Right hindlimb (tissue), 1 donor: ENCODE measurements at regions not wholly inside any gene's neighbourhood (a gene's known extent, or its start where the extent isn't known, plus 50 kb on each side); places are given as distances from the start of the nearest gene placed in this dataset.

Experiments
- DNase-seq: peaks from one replicate; pipeline ENCODE4 v3.0.0-alpha.2; 2018

GRCh38 chr11:15889363-15890030 is 466.8 kb downstream of the SOX6 start:
- no peak for DNase-seq

GRCh38 chr11:15890031-15890713 is 466.2 kb downstream of the SOX6 start:
- no peak for DNase-seq

GRCh38 chr11:15893080-15893492 is 463.3 kb downstream of the SOX6 start:
- DNase-seq: no peak

DNA sequence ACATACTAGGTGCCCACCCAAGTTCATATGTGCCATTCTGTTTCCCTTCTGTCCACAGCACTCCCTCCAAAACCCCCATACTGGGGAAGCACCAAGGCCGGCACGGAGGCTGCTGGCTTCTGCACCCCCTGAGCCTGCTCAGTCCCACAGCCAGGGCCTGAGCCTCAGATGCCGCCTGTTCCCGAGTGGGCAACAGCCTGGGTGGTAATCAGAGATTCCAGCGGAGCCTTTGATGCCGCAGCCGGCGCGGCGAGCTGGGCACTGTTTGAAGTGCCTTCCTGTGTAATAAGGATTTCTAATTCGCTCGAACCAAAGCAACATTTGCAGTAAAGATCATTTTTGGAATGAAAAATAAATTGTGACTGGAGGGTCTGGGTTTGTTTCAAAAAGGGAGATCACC is 460.3 kb downstream of the SOX6 start:
- no peak for DNase-seq

DNA sequence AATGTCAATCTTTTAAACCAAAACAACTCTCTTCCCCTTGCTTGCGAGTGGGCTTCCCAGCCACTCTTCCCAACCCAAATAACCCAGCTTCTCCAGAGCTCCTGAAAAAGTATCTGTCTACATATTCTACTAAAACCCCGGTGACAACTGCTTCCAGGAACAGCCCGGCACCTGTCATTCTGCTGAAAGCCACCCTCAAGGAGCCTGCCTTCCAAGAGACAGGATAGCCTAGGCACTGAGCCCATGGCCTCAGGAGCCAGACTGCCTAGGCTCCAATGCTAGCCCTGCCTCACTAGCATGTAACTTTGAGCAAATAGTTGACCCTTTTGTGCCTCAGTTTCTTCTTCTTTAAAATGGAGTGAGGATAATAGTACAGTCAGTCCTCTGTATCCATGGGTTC is 459.8 kb downstream of the SOX6 start:
- DNase-seq: no peak

DNA sequence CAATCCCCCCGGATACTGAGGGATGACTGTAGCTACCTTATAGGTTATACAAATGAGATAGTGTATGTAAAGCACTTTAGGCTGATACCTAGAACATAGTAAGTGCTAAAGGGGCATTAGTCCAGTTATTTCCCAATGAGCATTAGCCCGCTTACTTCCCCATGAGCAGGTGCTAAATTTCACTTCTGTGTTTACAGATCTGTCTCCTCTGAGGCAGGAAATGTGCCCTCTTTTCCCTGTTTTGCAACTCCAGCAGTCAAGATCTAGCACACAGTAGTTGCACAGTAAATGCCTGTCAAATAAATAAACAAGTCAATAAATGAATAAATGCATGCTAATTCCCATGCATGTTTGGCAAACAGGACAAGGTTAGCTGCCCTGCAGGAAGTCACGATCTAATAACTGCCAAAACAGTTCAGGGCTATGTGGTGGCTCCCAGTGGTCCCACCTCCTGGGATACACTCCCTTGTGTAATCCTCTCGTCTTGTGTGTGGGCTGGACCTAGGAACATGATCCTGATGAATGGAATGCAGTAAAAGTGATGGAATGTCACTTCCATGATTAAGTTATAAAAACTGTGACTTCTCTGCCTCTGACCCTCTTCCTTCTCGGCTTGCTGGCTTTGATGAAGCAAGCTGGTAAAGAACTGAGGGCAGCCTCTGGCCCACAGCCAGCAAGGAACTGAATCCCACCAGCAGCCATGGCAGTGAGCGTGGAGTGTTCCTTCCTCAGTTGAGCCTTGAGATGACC is 459.0 kb downstream of the SOX6 start:
- DNase-seq: no peak

DNA sequence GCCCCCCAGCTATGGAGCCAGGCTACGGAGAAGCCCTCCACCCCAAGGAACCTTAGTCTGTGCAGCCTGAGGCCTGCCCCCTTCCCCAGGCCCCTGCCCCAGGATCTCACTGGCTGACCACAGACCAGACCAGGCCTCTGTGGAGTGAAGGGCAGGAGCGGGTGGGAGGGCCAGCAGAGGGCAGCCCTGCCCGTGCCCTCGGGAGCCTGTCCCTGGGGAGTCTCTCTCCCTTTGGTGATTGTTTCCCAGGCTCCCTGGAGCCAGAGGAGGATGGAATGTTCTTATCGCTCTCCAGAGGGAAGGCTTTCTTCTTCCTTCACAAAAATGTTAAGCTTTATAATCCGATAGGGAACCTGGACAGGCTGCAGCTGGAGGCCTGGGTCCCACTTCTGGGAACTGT is 455.3 kb downstream of the SOX6 start:
- DNase-seq: no peak

GRCh38 chr11:15901790-15902189 is 454.6 kb downstream of the SOX6 start:
- no peak for DNase-seq

DNA sequence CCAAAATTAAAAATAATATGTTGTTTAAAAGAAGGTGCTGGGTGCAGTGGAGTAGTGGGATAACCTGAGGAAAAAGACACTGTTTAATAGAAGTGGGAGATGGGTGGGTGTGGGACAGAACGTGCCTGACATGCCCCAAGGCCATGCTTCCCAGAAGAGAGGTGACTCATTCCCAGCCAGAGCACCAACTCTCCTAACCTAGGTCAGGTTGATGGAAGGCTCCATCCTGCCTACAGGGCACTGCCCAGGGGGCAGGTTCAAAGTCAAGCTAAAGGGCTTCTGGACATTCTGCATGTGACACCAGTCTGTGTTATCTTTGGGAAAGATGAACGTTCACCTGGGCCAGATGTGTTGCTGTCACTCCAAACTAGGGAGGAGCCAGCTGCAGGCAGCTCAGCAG is 453.1 kb downstream of the SOX6 start:
- DNase-seq: no peak

- peak; percentile 84 for DNase-seq
These were observed 450.8 kb downstream of the SOX6 start for GRCh38 chr11:15905366-15906104.

- no peak for DNase-seq
These were observed 449.8 kb downstream of the SOX6 start for GRCh38 chr11:15906481-15907035.

DNA sequence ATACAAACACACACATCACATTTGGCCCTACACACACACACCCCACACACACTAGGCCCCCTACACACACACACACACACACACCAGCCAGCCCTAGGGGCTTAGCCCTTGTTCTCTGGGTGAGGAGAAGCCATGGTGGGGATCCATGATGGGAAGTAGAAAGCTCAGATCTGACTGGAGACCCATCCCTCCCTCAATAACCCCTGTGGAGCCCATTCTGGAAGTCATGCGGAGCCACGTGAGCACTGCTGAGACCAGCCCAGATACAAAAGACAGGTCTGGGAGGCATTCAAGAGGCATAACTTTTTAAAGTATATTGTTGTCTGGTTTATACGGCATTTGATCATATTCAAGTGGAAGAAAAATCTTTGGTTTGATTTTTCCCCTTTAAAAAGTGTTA is 448.5 kb downstream of the SOX6 start:
- peak; percentile 2 for DNase-seq

DNA sequence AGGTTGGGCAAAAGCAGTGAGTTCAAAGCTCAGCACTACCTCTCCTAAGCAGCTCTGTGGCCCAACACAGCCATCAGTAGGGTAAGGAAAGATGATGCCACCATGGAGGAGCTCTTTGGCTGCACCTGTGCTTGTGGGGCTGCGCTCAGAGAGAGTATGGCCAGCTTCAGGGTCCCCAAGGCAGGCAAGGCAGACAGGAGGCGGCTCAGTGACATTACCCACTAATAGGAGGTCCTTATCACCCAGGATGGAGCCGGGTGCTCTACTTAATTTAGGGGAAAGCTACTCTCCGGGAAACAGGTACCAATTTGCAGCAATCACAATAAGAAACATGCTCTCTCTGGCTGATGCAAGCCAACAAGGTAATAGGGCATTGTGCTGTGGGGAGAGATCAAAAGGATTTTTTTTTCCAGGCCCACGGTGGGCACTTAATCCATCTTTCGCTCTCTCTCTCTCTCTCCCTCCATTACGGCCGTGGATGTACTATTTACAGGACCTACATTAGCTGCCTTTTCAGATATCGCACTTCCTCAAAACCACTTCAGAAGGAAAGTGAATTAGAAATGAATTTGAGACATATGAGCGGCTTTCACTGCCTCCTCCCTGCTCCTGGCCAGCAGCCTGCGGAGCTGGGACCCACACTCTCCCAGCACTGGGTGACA is 446.3 kb downstream of the SOX6 start:
- peak; percentile 4 for DNase-seq

DNA sequence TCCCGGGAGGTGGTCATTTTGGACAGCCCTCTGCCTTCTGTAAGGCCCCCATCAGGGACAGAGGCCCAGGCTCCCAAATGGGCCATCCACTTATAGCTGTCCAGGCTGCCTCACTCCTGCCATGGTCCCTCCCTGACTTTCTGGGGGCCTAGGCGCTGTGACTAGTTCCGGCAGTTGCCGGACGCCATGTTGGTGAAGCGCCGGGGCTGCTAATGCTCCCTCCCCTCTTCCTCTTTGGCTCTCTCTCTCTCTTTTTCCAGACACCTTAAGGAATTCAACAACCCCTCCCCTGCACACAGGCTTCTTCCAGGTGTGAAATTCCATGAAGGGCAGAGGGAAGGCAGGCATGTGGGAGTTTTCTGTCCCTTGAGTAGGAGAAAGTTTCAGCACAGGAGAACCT is 445.6 kb downstream of the SOX6 start:
- peak; percentile 13 for DNase-seq

DNA sequence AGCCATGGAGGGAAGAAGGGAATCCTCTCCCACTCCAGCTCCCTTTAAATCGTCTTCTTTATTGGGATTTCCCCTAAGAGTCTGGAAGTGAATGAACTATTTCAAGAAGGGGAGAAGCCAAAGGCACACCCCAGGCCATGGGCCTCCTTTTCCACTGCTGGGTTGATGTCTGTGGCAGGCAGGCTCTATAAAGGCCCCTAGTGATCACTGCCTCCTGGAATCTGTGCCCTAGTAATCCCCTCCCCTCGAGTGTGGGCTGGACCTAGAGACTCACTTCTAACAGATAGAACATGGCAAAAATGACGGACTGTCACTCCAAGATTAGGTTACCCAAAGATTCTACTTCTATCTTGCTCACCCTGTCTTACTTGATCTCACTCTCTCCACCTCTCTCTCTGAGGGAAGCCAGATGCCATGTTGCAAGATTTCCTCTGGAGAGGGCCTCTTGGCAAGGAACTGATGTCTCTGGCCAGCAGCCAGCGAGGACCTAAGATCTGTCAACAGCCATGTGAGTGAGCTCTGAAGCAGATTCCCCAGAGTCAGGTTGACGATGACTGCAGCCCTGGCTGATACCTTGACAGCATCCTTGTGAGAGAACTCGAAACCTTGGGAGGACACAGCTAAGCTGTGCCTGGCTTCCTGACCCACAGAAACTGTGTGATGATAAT is 444.8 kb downstream of the SOX6 start:
- peak; percentile 35 for DNase-seq

DNA sequence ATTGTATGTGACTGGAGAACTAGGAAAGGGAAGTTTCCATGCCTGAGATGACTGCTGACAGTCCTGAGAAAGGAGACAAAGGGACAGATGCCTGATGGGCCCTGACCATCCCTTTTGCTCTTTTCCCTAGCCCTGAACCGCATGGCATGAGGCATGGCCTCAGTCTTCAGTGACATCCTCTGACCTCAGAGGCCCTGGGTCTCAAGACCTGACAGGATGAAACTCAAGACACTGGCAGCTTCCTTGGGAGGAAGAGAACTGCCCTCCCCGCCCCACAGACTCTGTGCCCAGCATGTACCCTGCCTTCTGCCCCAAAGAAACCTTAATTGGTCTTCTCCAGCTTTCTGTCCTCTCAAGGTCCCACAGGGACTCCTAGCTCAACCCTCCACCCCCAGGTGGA is 444.1 kb downstream of the SOX6 start:
- peak; percentile 2 for DNase-seq

DNA sequence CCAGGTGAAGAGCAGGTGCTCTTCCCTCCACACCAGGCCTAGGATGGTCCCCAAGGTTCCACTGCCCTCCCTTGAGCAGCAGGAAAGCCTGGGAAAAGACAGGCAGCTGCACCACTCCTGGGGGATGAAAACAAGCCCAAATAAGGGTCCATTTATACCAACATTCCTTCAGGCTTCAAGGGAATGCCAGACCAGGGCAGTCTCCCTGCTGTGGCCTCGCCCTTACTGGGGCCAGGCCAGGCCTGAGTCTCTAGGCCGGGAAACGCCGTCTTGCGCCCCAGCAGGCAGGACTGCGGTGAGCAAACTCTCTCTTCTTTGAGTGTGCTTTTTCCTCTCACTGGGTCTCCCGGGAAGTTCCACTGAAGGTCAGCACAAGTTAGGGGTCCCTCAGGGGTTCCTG is 443.5 kb downstream of the SOX6 start:
- DNase-seq: peak; percentile 33

GRCh38 chr11:15913261-15913660 is 443.1 kb downstream of the SOX6 start:
- DNase-seq: peak; percentile 14
